Natural killer cell (primary cell): ENCODE measurements at regions not wholly inside any gene's neighbourhood (a gene's known extent, or its start where the extent isn't known, plus 50 kb on each side); places are given as distances from the start of the nearest gene placed in this dataset.

Experiments
- ATAC-seq, 3 donors: fragments of 150-1000 bp in 2 of 3; fragments of 200-7000 bp in 1 of 3; cut with Tn5 transposase; 1 replicate in 1 of 3; 2 replicates in 2 of 3; pipeline ENCODE4 v1.10.0; 2021; ENCODE audit warnings: mild to moderate bottlenecking in 2 of 3, moderate library complexity in 2 of 3
- DNase-seq, 2 donors: peaks; one replicate each; pipeline versions ENCODE4 v3.0.0 to v3.0.0-alpha.2; 2013 to 2021; ENCODE audit warnings: mixed read lengths in 1 of 2
- H3K27ac ChIP-seq: one replicate; pipeline ENCODE4 v1.5.1; 2013; ENCODE audit warnings: mild to moderate bottlenecking, low read length
- H3K27me3 ChIP-seq: one replicate; pipeline ENCODE4 v1.6.1; 2013; ENCODE audit warnings: low read length; ENCODE audit not compliant: control insufficient read depth, insufficient read depth
- H3K36me3 ChIP-seq: one replicate; pipeline ENCODE4 v1.6.1; 2013; ENCODE audit warnings: low read length; ENCODE audit not compliant: control insufficient read depth, insufficient read depth
- H3K4me1 ChIP-seq: one replicate; pipeline ENCODE4 v1.6.1; 2013; ENCODE audit warnings: low read length; ENCODE audit not compliant: control insufficient read depth, insufficient read depth
- H3K4me3 ChIP-seq: one replicate; pipeline ENCODE4 v1.5.1; 2013; ENCODE audit warnings: low read length
- H3K9me3 ChIP-seq: one replicate; pipeline ENCODE4 v1.6.1; 2013; ENCODE audit warnings: low read length; ENCODE audit not compliant: control insufficient read depth, insufficient read depth
- H3K27ac Mint-ChIP-seq, 2 donors: one replicate each; pipeline ENCODE4 v1.8.0; 2022; ENCODE audit warnings: mild to moderate bottlenecking in 2 of 2, mixed read lengths in 2 of 2, moderate library complexity in 1 of 2
- H3K27me3 Mint-ChIP-seq, 2 donors: one replicate each; pipeline ENCODE4 v1.8.0; 2022; ENCODE audit warnings: low read depth in 2 of 2, mixed read lengths in 2 of 2
- H3K36me3 Mint-ChIP-seq: one replicate; pipeline ENCODE4 v1.8.0; 2022; ENCODE audit warnings: mixed read lengths
- H3K4me1 Mint-ChIP-seq, 2 donors: one replicate each; pipeline ENCODE4 v1.8.0; 2022; ENCODE audit warnings: mixed read lengths in 2 of 2
- H3K4me3 Mint-ChIP-seq: one replicate; pipeline ENCODE4 v1.8.0; 2022; ENCODE audit warnings: mild to moderate bottlenecking, moderate library complexity, mixed read lengths
- H3K9me3 Mint-ChIP-seq, 2 donors: one replicate each; pipeline ENCODE4 v1.8.0; 2022; ENCODE audit warnings: mixed read lengths in 2 of 2
- CTCF ChIP-seq: fragments of 200-600 bp; IDR thresholded peaks from one replicate; pipeline ENCODE4 v1.8.0; 2022; ENCODE audit warnings: antibody characterized with exemption
- WGBS: methylation state at CpG from one replicate; pipeline ENCODE4 v1.1.7; 2013; ENCODE audit warnings: missing lambda C conversion rate; ENCODE audit not compliant: insufficient coverage; 5-methylcytosine and 5-hydroxymethylcytosine counted together
- intact Hi-C: fragments of 100-400 bp; cut with micrococcal nuclease; formaldehyde crosslinking; loops from one replicate; pipeline ENCODE4 v1.14.2; 2022

- Histone ChIP-seq H3K4me1 (no peaks in the 10 kb centered on the region), H3K4me3 (no peak overlapping the region), H3K27me3 (no peaks in the 10 kb centered on the region), H3K27ac (no peak overlapping the region), H3K36me3 (no peaks in the 10 kb centered on the region), H3K9me3 (no peaks in the 10 kb centered on the region)
- peaks cover 0 to 32% of the 10 kb centered on the region in 2 donors for H3K27me3 Mint-ChIP-seq
- no peaks in the 10 kb centered on the region for H3K4me1 Mint-ChIP-seq
- DNase-seq (no peak), ATAC-seq (no peak)
- no peaks in the 10 kb centered on the region for H3K36me3 Mint-ChIP-seq
- intact Hi-C loops: no loop called here
- no peak overlapping the region for H3K4me3 Mint-ChIP-seq
- H3K9me3 Mint-ChIP-seq: no peaks in the 10 kb centered on the region
- TF ChIP-seq CTCF: no peak
- no peak overlapping the region for H3K27ac Mint-ChIP-seq
- WGBS: 88% methylated on average over 5 of the region's 5 CpGs
Observed at GRCh38 chrX:139134316-139134715, 396.2 kb upstream of the F9 start.

GRCh38 chrX:139126493-139126892 is 404.0 kb upstream of the F9 start:
- Histone ChIP-seq H3K4me1 (no peaks in the 10 kb centered on the region), H3K27ac (no peak overlapping the region), H3K9me3 (no peaks in the 10 kb centered on the region), H3K27me3 (no peaks in the 10 kb centered on the region), H3K4me3 (no peak overlapping the region), H3K36me3 (no peaks in the 10 kb centered on the region)
- H3K9me3 Mint-ChIP-seq: no peaks in the 10 kb centered on the region
- no peaks in the 10 kb centered on the region for H3K4me1 Mint-ChIP-seq
- ATAC-seq (peak in 1 of 3 donors; percentile 50), DNase-seq (peak in 1 of 2 donors; percentile 1)
- WGBS: 25% methylated on average over 2 of the region's 2 CpGs
- H3K36me3 Mint-ChIP-seq: no peaks in the 10 kb centered on the region
- no peak overlapping the region for H3K4me3 Mint-ChIP-seq
- no peak for TF ChIP-seq CTCF
- intact Hi-C loops: loop anchor here (5.0 kb wide), 1 partner anchor 631 kb away; no protein-coding TSS in a partner anchor
- H3K27me3 Mint-ChIP-seq: peaks cover 0 to 32% of the 10 kb centered on the region in 2 donors
- H3K27ac Mint-ChIP-seq: no peak overlapping the region

- peaks cover 0 to 34% of the 10 kb centered on the region in 2 donors for H3K27me3 Mint-ChIP-seq
- no peak for DNase-seq
- 79% methylated on average over 3 of the region's 3 CpGs for WGBS
Observed at GRCh38 chrX:139125916-139126315, 404.6 kb upstream of the F9 start.

More at GRCh38 chrX:139125916-139126315, 404.6 kb upstream of the F9 start:
- Mint-ChIP-seq H3K27ac (no peak overlapping the region), H3K9me3 (no peaks in the 10 kb centered on the region), H3K4me3 (no peak overlapping the region), H3K4me1 (no peaks in the 10 kb centered on the region), H3K36me3 (no peaks in the 10 kb centered on the region)
- intact Hi-C loops: loop anchor here (5.0 kb wide), 1 partner anchor 631 kb away; no protein-coding TSS in a partner anchor
- H3K4me3 ChIP-seq: no peak overlapping the region
- TF ChIP-seq CTCF: no peak
- no peaks in the 10 kb centered on the region for H3K27me3 ChIP-seq
- H3K9me3 ChIP-seq: no peaks in the 10 kb centered on the region
- H3K4me1 ChIP-seq: no peaks in the 10 kb centered on the region
- ATAC-seq: no peak
- no peaks in the 10 kb centered on the region for H3K36me3 ChIP-seq
- no peak overlapping the region for H3K27ac ChIP-seq
